Epithelial cell of proximal tubule (primary cell): ENCODE measurements at regions not wholly inside any gene's neighbourhood (a gene's known extent, or its start where the extent isn't known, plus 50 kb on each side); places are given as distances from the start of the nearest gene placed in this dataset.

ENCODE experiments used
- DNase-seq: peaks from one replicate; pipeline ENCODE4 v3.0.0-alpha.2; 2011; ENCODE audit warnings: low read depth
- H3K4me3 ChIP-seq: 2 replicates; pipeline ENCODE4 v1.5.1; 2011; ENCODE audit warnings: low read depth, mild to moderate bottlenecking, low read length
- CTCF ChIP-seq: conservative IDR thresholded peaks from 2 replicates; pipeline ENCODE4 v1.5.1; 2012; ENCODE audit warnings: low read depth, mild to moderate bottlenecking, low read length

GRCh38 chr6:80696268-80696667 is 589.8 kb downstream of the BCKDHB start:
- no peak for DNase-seq
- H3K4me3 ChIP-seq, result no peak overlapping the region
- TF ChIP-seq CTCF, result no peak

GRCh38 chr6:80690551-80691131 is 584.2 kb downstream of the BCKDHB start:
- no peak for DNase-seq
- no peak overlapping the region for H3K4me3 ChIP-seq
- TF ChIP-seq CTCF, result no peak

GRCh38 chr6:80689716-80690395 is 583.4 kb downstream of the BCKDHB start:
- no peak overlapping the region for H3K4me3 ChIP-seq
- no peak for TF ChIP-seq CTCF
- DNase-seq, result no peak

GRCh38 chr6:80679992-80680391 is 573.5 kb downstream of the BCKDHB start:
- H3K4me3 ChIP-seq, result no peak overlapping the region
- no peak for DNase-seq
- no peak for TF ChIP-seq CTCF

GRCh38 chr6:80676386-80676785 is 569.9 kb downstream of the BCKDHB start:
- TF ChIP-seq CTCF, result no peak
- DNase-seq, result no peak
- no peak overlapping the region for H3K4me3 ChIP-seq

- H3K4me3 ChIP-seq, result no peak overlapping the region
- TF ChIP-seq CTCF, result no peak
- no peak for DNase-seq
Observed at GRCh38 chr6:80674669-80675068, 568.2 kb downstream of the BCKDHB start.

GRCh38 chr6:80673367-80673766 is 566.9 kb downstream of the BCKDHB start:
- DNase-seq, result no peak
- no peak for TF ChIP-seq CTCF

More at GRCh38 chr6:80673367-80673766, 566.9 kb downstream of the BCKDHB start:
- no peak overlapping the region for H3K4me3 ChIP-seq
